Panc1 (cell line): ENCODE measurements at regions not wholly inside any gene's neighbourhood (a gene's known extent, or its start where the extent isn't known, plus 50 kb on each side); places are given as distances from the start of the nearest gene placed in this dataset.

Experiments
- ATAC-seq: fragments of 200-7000 bp; cut with Tn5 transposase; 2 replicates; pipeline ENCODE4 v1.9.1; 2020; ENCODE audit warnings: mild to moderate bottlenecking, moderate library complexity
- BruUV-seq: library from RNA; stranded (reverse); fragments of 400-500 nt; replicated peaks from 2 replicates; lab custom pipeline; 2021; lab: Mats Ljungman, UMichigan
- CTCF ChIA-PET: fragments of 300-600 bp; sonication (Branson Sonifier 250); formaldehyde crosslinking; loops from one replicate; lab custom pipeline; 2022; ENCODE audit warnings: antibody characterized with exemption; lab: Charles Lee
- POLR2A ChIA-PET: fragments of 300-600 bp; sonication (Branson Sonifier 250); formaldehyde crosslinking; loops from one replicate; lab custom pipeline; 2022; ENCODE audit warnings: antibody characterized with exemption; lab: Charles Lee
- DNase-seq: peaks from one replicate; pipeline ENCODE4 v3.0.0-alpha.2; 2010; ENCODE audit warnings: low read depth, low spot score
- H3K27ac ChIP-seq: 2 replicates; pipeline ENCODE4 v1.5.1; 2011; ENCODE audit warnings: mild to moderate bottlenecking, low read length, inconsistent platforms
- H3K27me3 ChIP-seq: fragments of 200-500 bp; sonication (Bioruptor generic); 2 replicates; pipeline ENCODE4 v1.6.0; 2014; ENCODE audit warnings: low read length, inconsistent platforms; ENCODE audit not compliant: control insufficient read depth, insufficient read depth
- H3K36me3 ChIP-seq: fragments of 200-500 bp; sonication (Bioruptor generic); 2 replicates; pipeline ENCODE4 v1.5.1; 2014; ENCODE audit warnings: inconsistent platforms, mild to moderate bottlenecking, low read length, moderate library complexity; ENCODE audit not compliant: control insufficient read depth, insufficient read depth
- H3K4me1 ChIP-seq: 2 replicates; pipeline ENCODE4 v1.5.1; 2011; ENCODE audit warnings: inconsistent platforms, mild to moderate bottlenecking, low read length, moderate library complexity; ENCODE audit not compliant: control insufficient read depth, insufficient read depth
- H3K4me3 ChIP-seq, 2 experiments: 2 replicates each; pipeline ENCODE4 v1.5.1; 2011 to 2012; ENCODE audit warnings: low read depth in 2 of 2, low read length in 2 of 2, mild to moderate bottlenecking in 2 of 2, inconsistent platforms in 1 of 2, moderate library complexity in 1 of 2
- H3K9me3 ChIP-seq: fragments of 200-500 bp; sonication (Bioruptor generic); 2 replicates; pipeline ENCODE4 v1.5.1; 2014; ENCODE audit warnings: low read depth, mild to moderate bottlenecking, inconsistent platforms, low read length, moderate library complexity; ENCODE audit not compliant: control insufficient read depth, insufficient read depth
- CTCF ChIP-seq: fragments of 450-650 bp; IDR thresholded peaks from 2 replicates; pipeline ENCODE4 v1.5.1; 2017; ENCODE audit warnings: mild to moderate bottlenecking
- POLR2AphosphoS5 ChIP-seq: IDR thresholded peaks from 2 replicates; pipeline ENCODE4 v1.6.1; 2012; ENCODE audit warnings: mild to moderate bottlenecking, low read depth, low read length, moderate library complexity
- REST ChIP-seq, 2 experiments: IDR thresholded peaks; 2 replicates each; pipeline ENCODE4 v1.6.1; 2011 to 2012; ENCODE audit warnings: low read depth in 2 of 2, control low read depth in 1 of 2, low read length in 1 of 2, mild to moderate bottlenecking in 1 of 2, moderate library complexity in 1 of 2; ENCODE audit not compliant: insufficient read depth in 1 of 2
- SIN3A ChIP-seq: IDR thresholded peaks from 2 replicates; pipeline ENCODE4 v1.6.1; 2012; ENCODE audit warnings: low read depth, mild to moderate bottlenecking, low read length, moderate library complexity, borderline replicate concordance; ENCODE audit not compliant: insufficient read depth
- TCF7L2 ChIP-seq: IDR thresholded peaks from 2 replicates; pipeline ENCODE4 v1.6.1; 2011; ENCODE audit warnings: mild to moderate bottlenecking, low read depth, low read length, inconsistent platforms
- in situ Hi-C: cut with HindIII; loops from 2 replicates; pipeline ENCODE4 v1.10.0; 2016; ENCODE audit warnings: low sequenced_read_pairs, low pct_unique_long_range_greater_than_20kb
- intact Hi-C: fragments of 100-400 bp; cut with micrococcal nuclease; formaldehyde crosslinking; loops from one replicate; pipeline ENCODE4 v1.10.0; 2022; ENCODE audit not compliant: unreplicated experiment

GRCh38 chr4:45186249-45186648 is 459.9 kb upstream of the GNPDA2 start:
- Histone ChIP-seq H3K27me3 (no peaks in the 10 kb centered on the region), H3K4me3 (no peak overlapping the region), H3K36me3 (no peaks in the 10 kb centered on the region), H3K9me3 (no peaks in the 10 kb centered on the region), H3K4me1 (no peaks in the 10 kb centered on the region), H3K27ac (no peak overlapping the region)
- ChIA-PET POLR2A (no interaction called here), CTCF (no interaction called here)
- intact Hi-C loops (no loop called here), in situ Hi-C loops (no loop called here)
- no peak for DNase-seq
- no TSS peak for BruUV-seq
- ATAC-seq = no peak
- no peak for TF ChIP-seq REST (IDR thresholded peaks at IDR 0.05; ENCODE audit: insufficient read depth in 1 of 2, low read depth in 2 of 2, low read length in 1 of 2)
- no peak for TF ChIP-seq POLR2AphosphoS5

GRCh38 chr4:45183905-45184304 is 457.5 kb upstream of the GNPDA2 start:
- no peak overlapping the region for H3K27ac ChIP-seq
- in situ Hi-C loops = no loop called here
- POLR2A ChIA-PET = no interaction called here

More at GRCh38 chr4:45183905-45184304, 457.5 kb upstream of the GNPDA2 start:
- Histone ChIP-seq H3K36me3 (no peaks in the 10 kb centered on the region; the same call in 1 of the 2 replicates), H3K9me3 (no peaks in the 10 kb centered on the region), H3K27me3 (no peaks in the 10 kb centered on the region), H3K4me1 (no peaks in the 10 kb centered on the region), H3K4me3 (no peak overlapping the region)
- DNase-seq (no peak), ATAC-seq (no peak)
- TF ChIP-seq CTCF = no peak
- no peak for TF ChIP-seq SIN3A
- TF ChIP-seq TCF7L2 = no peak
- TF ChIP-seq REST (IDR thresholded peaks at IDR 0.05; ENCODE audit: insufficient read depth in 1 of 2, low read depth in 2 of 2, low read length in 1 of 2) = no peak
- no peak for TF ChIP-seq POLR2AphosphoS5
- CTCF ChIA-PET = no interaction called here
- intact Hi-C loops = no loop called here
- BruUV-seq = no TSS peak
